ENCODE measurements at regions not wholly inside any gene's neighbourhood (a gene's known extent, or its start where the extent isn't known, plus 50 kb on each side); places are given as distances from the start of the nearest gene placed in this dataset.

- TF ChIP-seq CTCF (IDR thresholded peaks at IDR 0.05; ENCODE audit: low read length): no peak
- no peak for TF ChIP-seq EZH2 (IDR thresholded peaks at IDR 0.05; ENCODE audit: borderline replicate concordance, low read length)
These were observed 272.1 kb downstream of the DIO2 start for GRCh38 chr14:79939235-79939634.
